DND-41 (cell line): ENCODE measurements at regions not wholly inside any gene's neighbourhood (a gene's known extent, or its start where the extent isn't known, plus 50 kb on each side); places are given as distances from the start of the nearest gene placed in this dataset.

Experiments
- ATAC-seq: fragments of 200-7000 bp; cut with Tn5 transposase; 3 replicates; pipeline ENCODE4 v1.9.1; 2021; ENCODE audit warnings: low read depth; ENCODE audit not compliant: insufficient read depth
- DNase-seq: peaks from one replicate; pipeline ENCODE4 v3.0.0-alpha.2; 2020
- H2AFZ ChIP-seq: 2 replicates; pipeline ENCODE4 v1.6.0; 2012; ENCODE audit warnings: low read depth, low read length
- H3K27ac ChIP-seq: 2 replicates; pipeline ENCODE4 v1.5.1; 2012; ENCODE audit warnings: low read length, inconsistent platforms
- H3K27me3 ChIP-seq: fragments of 200-600 bp; sonication (generic); 2 replicates; pipeline ENCODE4 v1.6.0; 2012; ENCODE audit warnings: low read length, mild to moderate bottlenecking, inconsistent platforms; ENCODE audit not compliant: insufficient read depth, poor library complexity
- H3K36me3 ChIP-seq: 2 replicates; pipeline ENCODE4 v1.5.1; 2012; ENCODE audit warnings: low read length, inconsistent platforms; ENCODE audit not compliant: insufficient read depth
- H3K4me1 ChIP-seq: 2 replicates; pipeline ENCODE4 v1.5.1; 2012; ENCODE audit warnings: mild to moderate bottlenecking, low read length; ENCODE audit not compliant: insufficient read depth
- H3K4me2 ChIP-seq: 2 replicates; pipeline ENCODE4 v1.6.0; 2012; ENCODE audit warnings: mild to moderate bottlenecking, moderate library complexity, low read length, inconsistent platforms; ENCODE audit not compliant: insufficient read depth
- H3K4me3 ChIP-seq, 2 experiments: fragments of 200-600 bp in 1 of 2; shearing (Covaris generic) in 1 of 2; 2 replicates each; pipeline ENCODE4 v1.5.1; 2012 to 2016; ENCODE audit warnings: inconsistent platforms in 2 of 2, low read length in 2 of 2, mild to moderate bottlenecking in 2 of 2, low read depth in 1 of 2, moderate library complexity in 1 of 2
- H3K79me2 ChIP-seq: 2 replicates; pipeline ENCODE4 v1.6.0; 2012; ENCODE audit warnings: low read length, inconsistent platforms; ENCODE audit not compliant: insufficient read depth
- H3K9ac ChIP-seq: 2 replicates; pipeline ENCODE4 v1.6.0; 2012; ENCODE audit warnings: low read depth, mild to moderate bottlenecking, inconsistent platforms, low read length, moderate library complexity
- H3K9me3 ChIP-seq: 2 replicates; pipeline ENCODE4 v1.5.1; 2012; ENCODE audit warnings: low read length, moderate library complexity, mild to moderate bottlenecking, inconsistent platforms; ENCODE audit not compliant: insufficient read depth, severe bottlenecking
- H4K20me1 ChIP-seq: 2 replicates; pipeline ENCODE4 v1.6.0; 2012; ENCODE audit warnings: low read length; ENCODE audit not compliant: insufficient read depth
- CTCF ChIP-seq: IDR thresholded peaks from 2 replicates; pipeline ENCODE4 v1.5.1; 2012; ENCODE audit warnings: borderline replicate concordance, low read length, moderate library complexity, mild to moderate bottlenecking; ENCODE audit not compliant: poor library complexity, severe bottlenecking; ENCODE audit errors: extremely low read depth
- EZH2 ChIP-seq: IDR thresholded peaks from 3 replicates; pipeline ENCODE4 v1.6.1; 2012; ENCODE audit warnings: borderline replicate concordance, low read depth, mild to moderate bottlenecking, moderate library complexity, low read length, inconsistent platforms; ENCODE audit not compliant: severe bottlenecking

- no peak overlapping the region for H3K4me2 ChIP-seq
- no peaks in the 10 kb centered on the region for H3K36me3 ChIP-seq
- TF ChIP-seq EZH2 (no peak), CTCF (no peak)
- H4K20me1 ChIP-seq: no peaks in the 10 kb centered on the region
- DNase-seq (no peak), ATAC-seq (no peak)
- H3K79me2 ChIP-seq: no peaks in the 10 kb centered on the region
- no peak overlapping the region for H3K9ac ChIP-seq
- no peaks in the 10 kb centered on the region for H3K4me1 ChIP-seq
- no peak overlapping the region for H3K27ac ChIP-seq
- no peak overlapping the region for H3K4me3 ChIP-seq
- no peaks in the 10 kb centered on the region for H3K27me3 ChIP-seq
- no peaks in the 10 kb centered on the region for H3K9me3 ChIP-seq
- no peak overlapping the region for H2AFZ ChIP-seq
These were observed 1633.3 kb upstream of the LRRTM3 start for GRCh38 chr10:65292551-65292950.

- H3K36me3 ChIP-seq: no peaks in the 10 kb centered on the region
- H3K27ac ChIP-seq: no peak overlapping the region
- no peaks in the 10 kb centered on the region for H3K9me3 ChIP-seq
- DNase-seq (no peak), ATAC-seq (no peak)
- no peaks in the 10 kb centered on the region for H3K4me1 ChIP-seq
- no peaks in the 10 kb centered on the region for H3K27me3 ChIP-seq
- H2AFZ ChIP-seq: no peak overlapping the region
- no peaks in the 10 kb centered on the region for H4K20me1 ChIP-seq
- H3K9ac ChIP-seq: no peak overlapping the region
- no peak overlapping the region for H3K4me3 ChIP-seq
- H3K79me2 ChIP-seq: no peaks in the 10 kb centered on the region
- TF ChIP-seq EZH2: no peak
- TF ChIP-seq CTCF: no peak
- no peak overlapping the region for H3K4me2 ChIP-seq
These were observed 1631.5 kb upstream of the LRRTM3 start for GRCh38 chr10:65294329-65294728.

DNA sequence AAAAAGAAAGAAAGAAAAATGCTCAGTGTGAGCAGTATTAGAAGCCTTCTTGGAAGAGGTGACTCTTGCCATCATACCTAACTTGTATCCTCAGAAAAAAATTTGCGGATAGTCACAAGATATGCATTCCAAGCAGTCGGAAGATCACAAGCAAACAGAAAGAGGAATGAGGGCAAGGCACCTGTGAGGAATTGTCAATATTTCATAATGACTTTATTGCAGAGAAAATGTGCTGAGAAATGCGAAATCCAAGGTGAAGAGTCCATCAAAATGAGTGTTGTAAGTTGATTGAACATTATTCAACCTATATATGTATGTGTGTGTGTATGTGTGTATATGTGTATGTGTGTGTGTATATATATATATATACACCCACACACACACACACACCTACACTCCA lies 1624.7 kb upstream of the LRRTM3 start:
- ATAC-seq (no peak), DNase-seq (no peak)
- no peak overlapping the region for H3K4me3 ChIP-seq
- H3K9me3 ChIP-seq: no peaks in the 10 kb centered on the region
- no peak overlapping the region for H3K4me2 ChIP-seq
- no peak overlapping the region for H3K9ac ChIP-seq
- H4K20me1 ChIP-seq: no peaks in the 10 kb centered on the region
- no peaks in the 10 kb centered on the region for H3K79me2 ChIP-seq
- no peak for TF ChIP-seq CTCF
- TF ChIP-seq EZH2: no peak
- no peaks in the 10 kb centered on the region for H3K4me1 ChIP-seq
- no peaks in the 10 kb centered on the region for H3K36me3 ChIP-seq
- H3K27me3 ChIP-seq: no peaks in the 10 kb centered on the region
- H2AFZ ChIP-seq: no peak overlapping the region
- H3K27ac ChIP-seq: no peak overlapping the region

- H3K4me3 ChIP-seq: no peak overlapping the region
- H4K20me1 ChIP-seq: no peaks in the 10 kb centered on the region
- no peak for ATAC-seq
- no peak overlapping the region for H2AFZ ChIP-seq
- DNase-seq: no peak
- H3K27me3 ChIP-seq: no peaks in the 10 kb centered on the region
- no peaks in the 10 kb centered on the region for H3K79me2 ChIP-seq
- no peak overlapping the region for H3K9ac ChIP-seq
- no peak overlapping the region for H3K4me2 ChIP-seq
- no peak for TF ChIP-seq EZH2
- no peak for TF ChIP-seq CTCF
- H3K36me3 ChIP-seq: no peaks in the 10 kb centered on the region
- H3K27ac ChIP-seq: no peak overlapping the region
- H3K9me3 ChIP-seq: no peaks in the 10 kb centered on the region
- no peaks in the 10 kb centered on the region for H3K4me1 ChIP-seq
These were observed 1619.6 kb upstream of the LRRTM3 start for GRCh38 chr10:65306201-65306600.
